Liver (tissue), 7 donors: ENCODE measurements at regions not wholly inside any gene's neighbourhood (a gene's known extent, or its start where the extent isn't known, plus 50 kb on each side); places are given as distances from the start of the nearest gene placed in this dataset.

ENCODE experiments used
- DNase-seq: peaks from one replicate; pipeline ENCODE4 v3.0.0-alpha.2; 2017; ENCODE audit warnings: low spot score
- H3K27ac ChIP-seq, 2 donors: one replicate each; pipeline ENCODE4 v1.7.0; 2013; ENCODE audit warnings: inconsistent platforms in 2 of 2, low read length in 2 of 2, control low read depth in 1 of 2, low read depth in 1 of 2, mild to moderate bottlenecking in 1 of 2
- H3K27me3 ChIP-seq, 4 donors: one replicate each; pipeline versions ENCODE4 v1.6.1 to v1.7.0; 2013; ENCODE audit warnings: low read length in 3 of 4, inconsistent platforms in 1 of 4, mild to moderate bottlenecking in 1 of 4, moderate library complexity in 1 of 4; ENCODE audit not compliant: control insufficient read depth in 4 of 4, insufficient read depth in 4 of 4
- H3K36me3 ChIP-seq, 4 donors: one replicate each; pipeline versions ENCODE4 v1.6.1 to v1.7.0; 2013; ENCODE audit warnings: low read length in 3 of 4, mild to moderate bottlenecking in 3 of 4, low read depth in 1 of 4, moderate library complexity in 1 of 4; ENCODE audit not compliant: control insufficient read depth in 4 of 4, insufficient read depth in 3 of 4
- H3K4me1 ChIP-seq, 4 donors: one replicate each; pipeline versions ENCODE4 v1.6.1 to v1.7.0; 2013; ENCODE audit warnings: low read length in 3 of 4, mild to moderate bottlenecking in 3 of 4, moderate library complexity in 1 of 4; ENCODE audit not compliant: control insufficient read depth in 4 of 4, insufficient read depth in 4 of 4
- H3K4me3 ChIP-seq, 3 donors: one replicate each; pipeline versions ENCODE4 v1.6.1 to v1.7.0; 2013; ENCODE audit warnings: low read length in 3 of 3, control low read depth in 1 of 3, low read depth in 1 of 3, mild to moderate bottlenecking in 1 of 3
- H3K9ac ChIP-seq, 2 donors: one replicate each; pipeline ENCODE4 v1.7.0; 2013; ENCODE audit warnings: low read length in 2 of 2, mild to moderate bottlenecking in 2 of 2, moderate library complexity in 2 of 2, control low read depth in 1 of 2, low read depth in 1 of 2
- H3K9me3 ChIP-seq, 4 donors: one replicate each; pipeline versions ENCODE4 v1.6.1 to v1.7.0; 2013; ENCODE audit warnings: low read length in 3 of 4; ENCODE audit not compliant: control insufficient read depth in 4 of 4
- ATF3 ChIP-seq: IDR thresholded peaks from 2 replicates; pipeline ENCODE4 v1.6.1; 2016; ENCODE audit warnings: antibody characterized with exemption
- FOXA1 ChIP-seq: IDR thresholded peaks from 2 replicates; pipeline ENCODE4 v1.6.1; 2016; ENCODE audit warnings: antibody characterized with exemption
- FOXA2 ChIP-seq: IDR thresholded peaks from 2 replicates; pipeline ENCODE4 v1.6.1; 2016; ENCODE audit warnings: antibody characterized with exemption
- HNF4G ChIP-seq: IDR thresholded peaks from 2 replicates; pipeline ENCODE4 v1.6.1; 2016; ENCODE audit warnings: antibody characterized with exemption
- NR2F2 ChIP-seq: IDR thresholded peaks from 2 replicates; pipeline ENCODE4 v1.6.1; 2016; ENCODE audit warnings: antibody characterized with exemption
- REST ChIP-seq: IDR thresholded peaks from 2 replicates; pipeline ENCODE4 v1.6.1; 2016; ENCODE audit warnings: antibody characterized with exemption, mild to moderate bottlenecking
- RXRA ChIP-seq, 2 donors: IDR thresholded peaks; 2 replicates each; pipeline ENCODE4 v1.6.1; 2017 to 2018; ENCODE audit warnings: antibody characterized with exemption in 2 of 2, mild to moderate bottlenecking in 1 of 2
- TAF1 ChIP-seq: conservative IDR thresholded peaks from 2 replicates; pipeline ENCODE4 v1.6.1; 2016; ENCODE audit warnings: antibody characterized with exemption, mild to moderate bottlenecking
- ZBTB33 ChIP-seq: IDR thresholded peaks from 2 replicates; pipeline ENCODE4 v1.6.1; 2016; ENCODE audit warnings: antibody characterized with exemption
- WGBS: extraction: QIAGEN DNeasy Blood & Tissue Kit; methylation state at CpG from one replicate; pipeline ENCODE4 v1.1.7; 2013; 5-methylcytosine and 5-hydroxymethylcytosine counted together
- donor health status: healthy.
- donor health status: healthy.
- donor health status: healthy.
- donor health status: healthy.

DNA sequence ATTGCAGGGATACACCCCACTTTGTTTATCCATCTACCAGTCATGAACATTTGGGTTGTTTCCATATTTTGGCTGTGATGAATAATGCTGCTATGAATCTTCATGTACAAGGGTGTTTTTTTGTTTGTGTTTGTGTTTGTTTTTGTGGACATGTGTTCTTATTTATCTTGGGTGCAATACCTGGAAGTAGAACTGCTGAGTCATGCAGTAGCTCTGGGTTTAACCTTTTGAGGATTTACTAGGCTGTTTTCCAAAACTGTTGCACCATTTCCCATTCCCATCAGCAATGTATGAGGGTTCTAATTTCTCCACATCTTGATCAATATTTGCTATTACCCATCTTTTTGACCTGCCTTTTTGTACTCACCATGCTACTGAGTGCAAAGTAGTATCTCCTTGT lies 140.0 kb upstream of the CYP1B1 start (continued):
- TF ChIP-seq ZBTB33, result peak; percentile 90
- TF ChIP-seq RXRA (IDR thresholded peaks at IDR 0.05), result peak; percentile 82 to 94
- TF ChIP-seq FOXA1, result peak; percentile 87

- 92% methylated on average over 2 of the region's 2 CpGs for WGBS
- Histone ChIP-seq H3K36me3 (no peaks in the 10 kb centered on the region), H3K9ac (no peak overlapping the region), H3K9me3 (no peaks in the 10 kb centered on the region), H3K27me3 (no peaks in the 10 kb centered on the region), H3K27ac (peak overlapping the region in 1 of 2 donors; percentile 8), H3K4me3 (no peak overlapping the region), H3K4me1 (peaks cover 4 to 22% (median 13%) of the 10 kb centered on the region in 4 donors)
- TF ChIP-seq REST (no peak), NR2F2 (no peak), FOXA1 (no peak), ZBTB33 (no peak), RXRA (IDR thresholded peaks at IDR 0.05) (no peak), FOXA2 (no peak), ATF3 (no peak), TAF1 (no peak)
- DNase-seq, result no peak
Measured at GRCh38 chr2:38215522-38215921, 139.6 kb upstream of the CYP1B1 start.

DNA sequence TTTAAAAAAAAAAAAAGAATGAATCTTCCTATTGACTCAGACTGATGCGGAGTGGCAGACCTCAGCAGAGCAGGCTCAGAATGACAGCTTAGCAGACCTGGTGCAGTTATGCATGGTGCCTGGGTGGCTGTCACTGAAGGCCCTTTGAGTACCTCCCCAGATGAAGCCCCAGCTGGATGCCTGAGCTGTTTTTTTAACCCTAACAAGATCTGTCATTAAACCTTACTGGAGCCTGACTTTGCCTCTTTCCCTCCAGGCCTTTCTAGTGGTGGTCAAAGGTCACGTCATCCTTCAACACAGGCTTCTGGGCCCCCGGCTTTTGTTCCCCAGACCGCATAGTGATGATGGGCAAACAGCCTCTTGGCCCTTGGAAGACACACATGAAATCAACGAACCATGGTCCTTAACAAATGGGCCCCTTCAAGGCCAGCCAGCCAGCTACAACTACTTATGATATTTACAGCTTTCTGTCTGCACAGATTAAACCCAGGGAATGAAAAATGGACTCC lies 138.3 kb upstream of the CYP1B1 start:
- H3K27me3 ChIP-seq, result no peaks in the 10 kb centered on the region
- TF ChIP-seq NR2F2 (no peak), HNF4G (no peak)
- H3K27ac ChIP-seq, result no peak overlapping the region
- no peaks in the 10 kb centered on the region for H3K36me3 ChIP-seq
- no peak overlapping the region for H3K4me3 ChIP-seq
- H3K9ac ChIP-seq, result no peak overlapping the region
- DNase-seq, result no peak
- no peaks in the 10 kb centered on the region for H3K9me3 ChIP-seq
- 91% methylated on average over 5 of the region's 5 CpGs for WGBS
- H3K4me1 ChIP-seq, result peaks cover 4 to 22% (median 13%) of the 10 kb centered on the region in 4 donors
